Activated CD4-positive, alpha-beta T cell treated with anti-CD3 and anti-CD28 coated beads, Interleukin-2, Interleukin-4, amounts not matched to agents 100 ng/mL and 50 ng/mL, durations not matched to agents 16 hours and 8 hours (primary cell): ENCODE measurements at regions not wholly inside any gene's neighbourhood (a gene's known extent, or its start where the extent isn't known, plus 50 kb on each side); places are given as distances from the start of the nearest gene placed in this dataset.
"Not testable (repeated sequence)": the region's sequence is repeated elsewhere in the genome, so short reads cannot be mapped to it uniquely, and the experiment has no call there.

Experiments used
- DNase-seq: peaks from one replicate; pipeline ENCODE4 v3.0.0-alpha.2; 2020; ENCODE audit warnings: low spot score

- DNase-seq = no peak
These were observed 691.2 kb downstream of the USP25 start for GRCh38 chr21:16421007-16421406.

- no peak for DNase-seq
These were observed 692.2 kb downstream of the USP25 start for GRCh38 chr21:16421965-16422364.

- DNase-seq = no peak
These were observed 692.9 kb downstream of the USP25 start for GRCh38 chr21:16422702-16423101.

- DNase-seq = no peak
These were observed 694.1 kb downstream of the USP25 start for GRCh38 chr21:16423921-16424320.

- no peak for DNase-seq
These were observed 694.6 kb downstream of the USP25 start for GRCh38 chr21:16424331-16424751.

GRCh38 chr21:16425376-16425775, 695.6 kb downstream of the USP25 start:
- no peak for DNase-seq

GRCh38 chr21:16426936-16427335, 697.2 kb downstream of the USP25 start:
- no peak for DNase-seq

- DNase-seq = no peak
These were observed 697.9 kb downstream of the USP25 start for GRCh38 chr21:16427587-16428087.

- no peak for DNase-seq
These were observed 707.8 kb downstream of the USP25 start for GRCh38 chr21:16437586-16437985.

- DNase-seq = no peak
These were observed 709.0 kb downstream of the USP25 start for GRCh38 chr21:16438761-16439160.

- DNase-seq = no peak
These were observed 712.0 kb downstream of the USP25 start for GRCh38 chr21:16441789-16442188.

GRCh38 chr21:16454399-16454798, 724.6 kb downstream of the USP25 start:
- no peak for DNase-seq

- no peak for DNase-seq
These were observed 725.7 kb downstream of the USP25 start for GRCh38 chr21:16455526-16455925.

GRCh38 chr21:16455978-16456377, 726.2 kb downstream of the USP25 start:
- no peak for DNase-seq

- DNase-seq = no peak
These were observed 727.7 kb downstream of the USP25 start for GRCh38 chr21:16457498-16457897.

- DNase-seq = no peak
These were observed 731.2 kb downstream of the USP25 start for GRCh38 chr21:16460936-16461335.

- DNase-seq = not testable (repeated sequence)
These were observed 734.6 kb downstream of the USP25 start for GRCh38 chr21:16464211-16464889.

GRCh38 chr21:16468184-16468583, 738.4 kb downstream of the USP25 start:
- DNase-seq = no peak

GRCh38 chr21:16473988-16474387, 744.2 kb downstream of the USP25 start:
- DNase-seq = no peak

GRCh38 chr21:16476056-16476825, 746.5 kb downstream of the USP25 start:
- DNase-seq = no peak

- no peak for DNase-seq
These were observed 758.3 kb downstream of the USP25 start for GRCh38 chr21:16488042-16488441.

GRCh38 chr21:16492356-16492755, 762.6 kb downstream of the USP25 start:
- no peak for DNase-seq

GRCh38 chr21:16492892-16493291, 763.1 kb downstream of the USP25 start:
- DNase-seq = no peak
